ENCODE measurements at regions not wholly inside any gene's neighbourhood (a gene's known extent, or its start where the extent isn't known, plus 50 kb on each side); places are given as distances from the start of the nearest gene placed in this dataset.
A peak's percentile ranks its signal among the peaks of the same experiment; 100 is the strongest.
"Not testable (repeated sequence)": the region's sequence is repeated elsewhere in the genome, so short reads cannot be mapped to it uniquely, and the experiment has no call there.

GRCh38 chr1:100597061-100597741, 59.3 kb downstream of the GPR88 start:
- WGBS (ENCODE audit: insufficient coverage, insufficient read length), result no CpG with 5 or more reads among the region's 1 CpG
- Histone ChIP-seq H3K27ac (ENCODE audit: low read length) (no peak overlapping the region), H3K9me3 (ENCODE audit: control insufficient read depth, insufficient read depth, low read length) (no peaks in the 10 kb centered on the region), H3K4me3 (ENCODE audit: low read length) (no peak overlapping the region), H3K4me1 (ENCODE audit: control insufficient read depth, insufficient read depth, low read length) (no peaks in the 10 kb centered on the region), H3K36me3 (ENCODE audit: control insufficient read depth, insufficient read depth, low read length) (no peaks in the 10 kb centered on the region), H3K27me3 (ENCODE audit: control insufficient read depth, insufficient read depth, low read length) (no peaks in the 10 kb centered on the region)
- no peak for DNase-seq (ENCODE audit: low read depth, low spot score)

GRCh38 chr1:100597784-100598183, 59.8 kb downstream of the GPR88 start:
- WGBS (ENCODE audit: insufficient coverage, insufficient read length), result 100% methylated on average over 1 of the region's 4 CpGs
- Histone ChIP-seq H3K27me3 (ENCODE audit: control insufficient read depth, insufficient read depth, low read length) (no peaks in the 10 kb centered on the region), H3K9me3 (ENCODE audit: control insufficient read depth, insufficient read depth, low read length) (no peaks in the 10 kb centered on the region), H3K4me3 (ENCODE audit: low read length) (no peak overlapping the region), H3K27ac (ENCODE audit: low read length) (no peak overlapping the region), H3K36me3 (ENCODE audit: control insufficient read depth, insufficient read depth, low read length) (no peaks in the 10 kb centered on the region), H3K4me1 (ENCODE audit: control insufficient read depth, insufficient read depth, low read length) (no peaks in the 10 kb centered on the region)
- DNase-seq (ENCODE audit: low read depth, low spot score), result no peak

GRCh38 chr1:100600377-100600776, 62.4 kb downstream of the GPR88 start:
- not testable (repeated sequence) for H3K4me1 ChIP-seq (ENCODE audit: control insufficient read depth, insufficient read depth, low read length); H3K4me3 ChIP-seq (ENCODE audit: low read length); DNase-seq (ENCODE audit: low read depth, low spot score); H3K27me3 ChIP-seq (ENCODE audit: control insufficient read depth, insufficient read depth, low read length); H3K9me3 ChIP-seq (ENCODE audit: control insufficient read depth, insufficient read depth, low read length); H3K27ac ChIP-seq (ENCODE audit: low read length); H3K36me3 ChIP-seq (ENCODE audit: control insufficient read depth, insufficient read depth, low read length)
- no CpG with 5 or more reads among the region's 2 CpGs for WGBS (ENCODE audit: insufficient coverage, insufficient read length)

GRCh38 chr1:100602028-100602427, 64.1 kb downstream of the GPR88 start:
- H3K36me3 ChIP-seq (ENCODE audit: control insufficient read depth, insufficient read depth, low read length); DNase-seq (ENCODE audit: low read depth, low spot score); H3K4me3 ChIP-seq (ENCODE audit: low read length); H3K27me3 ChIP-seq (ENCODE audit: control insufficient read depth, insufficient read depth, low read length); H3K27ac ChIP-seq (ENCODE audit: low read length); H3K9me3 ChIP-seq (ENCODE audit: control insufficient read depth, insufficient read depth, low read length); H3K4me1 ChIP-seq (ENCODE audit: control insufficient read depth, insufficient read depth, low read length): not testable (repeated sequence)
- no CpG with 5 or more reads among the region's 1 CpG for WGBS (ENCODE audit: insufficient coverage, insufficient read length)

- WGBS (ENCODE audit: insufficient coverage, insufficient read length), result no CpG with 5 or more reads among the region's 1 CpG
- Histone ChIP-seq H3K36me3 (ENCODE audit: control insufficient read depth, insufficient read depth, low read length) (no peaks in the 10 kb centered on the region), H3K27ac (ENCODE audit: low read length) (no peak overlapping the region), H3K27me3 (ENCODE audit: control insufficient read depth, insufficient read depth, low read length) (no peaks in the 10 kb centered on the region), H3K9me3 (ENCODE audit: control insufficient read depth, insufficient read depth, low read length) (no peaks in the 10 kb centered on the region), H3K4me1 (ENCODE audit: control insufficient read depth, insufficient read depth, low read length) (no peaks in the 10 kb centered on the region), H3K4me3 (ENCODE audit: low read length) (no peak overlapping the region)
- no peak for DNase-seq (ENCODE audit: low read depth, low spot score)
Measured at GRCh38 chr1:100604372-100604771, 66.4 kb downstream of the GPR88 start.

GRCh38 chr1:100606438-100606837, 68.5 kb downstream of the GPR88 start:
- WGBS (ENCODE audit: insufficient coverage, insufficient read length), result no CpG with 5 or more reads among the region's 3 CpGs
- no peak overlapping the region for H3K4me3 ChIP-seq (ENCODE audit: low read length)
- no peak overlapping the region for H3K27ac ChIP-seq (ENCODE audit: low read length)
- H3K27me3 ChIP-seq (ENCODE audit: control insufficient read depth, insufficient read depth, low read length), result no peaks in the 10 kb centered on the region
- H3K9me3 ChIP-seq (ENCODE audit: control insufficient read depth, insufficient read depth, low read length), result no peaks in the 10 kb centered on the region
- no peaks in the 10 kb centered on the region for H3K36me3 ChIP-seq (ENCODE audit: control insufficient read depth, insufficient read depth, low read length)
- DNase-seq (ENCODE audit: low read depth, low spot score), result peak; percentile 5
- no peaks in the 10 kb centered on the region for H3K4me1 ChIP-seq (ENCODE audit: control insufficient read depth, insufficient read depth, low read length)

GRCh38 chr1:100607628-100608240, 69.8 kb downstream of the GPR88 start:
- Histone ChIP-seq H3K27ac (ENCODE audit: low read length) (no peak overlapping the region), H3K27me3 (ENCODE audit: control insufficient read depth, insufficient read depth, low read length) (no peaks in the 10 kb centered on the region), H3K9me3 (ENCODE audit: control insufficient read depth, insufficient read depth, low read length) (no peaks in the 10 kb centered on the region), H3K36me3 (ENCODE audit: control insufficient read depth, insufficient read depth, low read length) (no peaks in the 10 kb centered on the region), H3K4me1 (ENCODE audit: control insufficient read depth, insufficient read depth, low read length) (no peaks in the 10 kb centered on the region), H3K4me3 (ENCODE audit: low read length) (no peak overlapping the region)
- WGBS (ENCODE audit: insufficient coverage, insufficient read length), result no CpG with 5 or more reads among the region's 1 CpG
- no peak for DNase-seq (ENCODE audit: low read depth, low spot score)

GRCh38 chr1:100609849-100610248, 71.9 kb downstream of the GPR88 start:
- no peak overlapping the region for H3K27ac ChIP-seq (ENCODE audit: low read length)
- no peaks in the 10 kb centered on the region for H3K36me3 ChIP-seq (ENCODE audit: control insufficient read depth, insufficient read depth, low read length)
- no peak for DNase-seq (ENCODE audit: low read depth, low spot score)
- no peaks in the 10 kb centered on the region for H3K4me1 ChIP-seq (ENCODE audit: control insufficient read depth, insufficient read depth, low read length)
- H3K27me3 ChIP-seq (ENCODE audit: control insufficient read depth, insufficient read depth, low read length), result no peaks in the 10 kb centered on the region
- no peak overlapping the region for H3K4me3 ChIP-seq (ENCODE audit: low read length)
- no peaks in the 10 kb centered on the region for H3K9me3 ChIP-seq (ENCODE audit: control insufficient read depth, insufficient read depth, low read length)
- no CpG with 5 or more reads among the region's 3 CpGs for WGBS (ENCODE audit: insufficient coverage, insufficient read length)

GRCh38 chr1:100611086-100611485, 73.1 kb downstream of the GPR88 start:
- WGBS (ENCODE audit: insufficient coverage, insufficient read length), result no CpG with 5 or more reads among the region's 3 CpGs

GRCh38 chr1:100612540-100612939, 74.6 kb downstream of the GPR88 start:
- H3K4me3 ChIP-seq (ENCODE audit: low read length), result no peak overlapping the region
- WGBS (ENCODE audit: insufficient coverage, insufficient read length), result no CpG with 5 or more reads among the region's 3 CpGs
- H3K9me3 ChIP-seq (ENCODE audit: control insufficient read depth, insufficient read depth, low read length), result no peaks in the 10 kb centered on the region
- H3K27ac ChIP-seq (ENCODE audit: low read length), result no peak overlapping the region
- DNase-seq (ENCODE audit: low read depth, low spot score), result no peak
- no peaks in the 10 kb centered on the region for H3K36me3 ChIP-seq (ENCODE audit: control insufficient read depth, insufficient read depth, low read length)
- no peaks in the 10 kb centered on the region for H3K27me3 ChIP-seq (ENCODE audit: control insufficient read depth, insufficient read depth, low read length)
- no peaks in the 10 kb centered on the region for H3K4me1 ChIP-seq (ENCODE audit: control insufficient read depth, insufficient read depth, low read length)

More at GRCh38 chr1:100611086-100611485, 73.1 kb downstream of the GPR88 start:
- Histone ChIP-seq H3K4me3 (ENCODE audit: low read length) (no peak overlapping the region), H3K27me3 (ENCODE audit: control insufficient read depth, insufficient read depth, low read length) (no peaks in the 10 kb centered on the region), H3K4me1 (ENCODE audit: control insufficient read depth, insufficient read depth, low read length) (no peaks in the 10 kb centered on the region), H3K27ac (ENCODE audit: low read length) (no peak overlapping the region), H3K36me3 (ENCODE audit: control insufficient read depth, insufficient read depth, low read length) (no peaks in the 10 kb centered on the region), H3K9me3 (ENCODE audit: control insufficient read depth, insufficient read depth, low read length) (no peaks in the 10 kb centered on the region)
- no peak for DNase-seq (ENCODE audit: low read depth, low spot score)
